Glomerular visceral epithelial cell (primary cell): ENCODE measurements at regions not wholly inside any gene's neighbourhood (a gene's known extent, or its start where the extent isn't known, plus 50 kb on each side); places are given as distances from the start of the nearest gene placed in this dataset.
A peak's percentile ranks its signal among the peaks of the same experiment; 100 is the strongest.

ENCODE experiments used
- DNase-seq: peaks from one replicate; pipeline ENCODE4 v3.0.0-alpha.2; 2016; ENCODE audit errors: extremely low spot score

DNA sequence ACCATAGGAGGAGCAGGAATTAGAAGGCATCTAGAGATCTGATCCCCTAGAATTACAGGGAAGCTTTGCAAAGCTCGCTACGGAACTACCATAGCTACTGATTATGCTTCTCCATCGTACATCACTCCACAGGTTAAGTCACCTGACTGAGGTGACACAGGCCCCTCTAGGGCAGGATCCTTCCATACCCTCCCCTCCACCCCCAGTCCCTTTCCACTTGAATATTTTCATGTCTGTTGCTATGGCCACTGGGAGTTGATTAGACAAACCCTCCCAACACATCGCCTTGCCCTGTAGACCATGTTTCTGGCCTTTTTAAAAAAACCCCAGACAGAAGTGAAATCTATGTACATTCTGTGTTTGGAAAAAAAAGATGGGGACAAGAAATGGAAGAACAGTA lies 287.1 kb downstream of the SOX9 start:
- DNase-seq = no peak

DNA sequence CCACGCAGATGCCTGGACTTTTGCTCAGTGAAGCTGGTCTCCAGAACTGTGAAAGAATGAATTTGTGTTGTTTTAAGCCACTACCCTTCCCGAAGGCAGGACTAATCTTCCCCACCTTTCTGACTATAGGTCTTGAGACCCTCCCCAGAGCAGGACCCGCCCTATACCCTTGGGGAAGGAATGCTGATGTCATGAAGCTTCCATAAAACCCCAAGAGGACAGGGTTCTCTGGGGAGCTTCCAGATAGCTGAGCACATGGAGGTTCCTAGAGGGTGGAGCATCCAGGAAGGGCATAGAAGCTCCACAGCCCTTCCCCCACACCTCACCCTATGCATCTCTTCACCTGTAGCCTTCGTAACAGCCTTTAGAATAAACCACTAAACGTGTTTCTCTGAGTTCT lies 287.8 kb downstream of the SOX9 start:
- DNase-seq = no peak

DNA sequence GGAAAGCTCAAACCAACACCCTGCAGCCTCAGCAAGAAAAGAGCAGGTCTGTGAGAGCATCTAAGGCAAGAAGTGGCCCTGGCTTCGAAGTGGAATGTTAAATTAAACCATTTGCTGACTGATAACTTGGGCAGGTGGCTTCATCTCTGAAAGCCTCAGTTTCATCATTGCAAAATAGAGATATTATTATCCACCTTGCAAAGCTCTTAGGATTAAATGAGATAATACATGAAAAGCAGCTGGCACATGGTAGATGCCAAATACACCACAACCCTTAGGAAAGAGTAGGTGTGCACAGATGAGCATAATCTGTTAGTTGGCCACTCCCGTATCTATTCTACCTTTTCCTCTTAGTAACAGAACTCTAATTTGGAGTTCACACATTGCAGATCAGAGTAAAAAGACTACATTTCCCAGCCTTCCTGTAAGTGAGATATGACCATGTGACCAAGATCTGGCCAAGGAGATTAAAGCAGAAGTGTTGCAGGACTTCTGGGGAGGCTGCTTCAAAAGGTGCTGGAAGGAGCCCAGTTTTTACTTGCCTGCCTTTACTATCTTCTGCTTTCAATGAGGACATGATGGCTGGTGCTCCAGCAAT lies 288.7 kb downstream of the SOX9 start:
- DNase-seq = no peak

DNA sequence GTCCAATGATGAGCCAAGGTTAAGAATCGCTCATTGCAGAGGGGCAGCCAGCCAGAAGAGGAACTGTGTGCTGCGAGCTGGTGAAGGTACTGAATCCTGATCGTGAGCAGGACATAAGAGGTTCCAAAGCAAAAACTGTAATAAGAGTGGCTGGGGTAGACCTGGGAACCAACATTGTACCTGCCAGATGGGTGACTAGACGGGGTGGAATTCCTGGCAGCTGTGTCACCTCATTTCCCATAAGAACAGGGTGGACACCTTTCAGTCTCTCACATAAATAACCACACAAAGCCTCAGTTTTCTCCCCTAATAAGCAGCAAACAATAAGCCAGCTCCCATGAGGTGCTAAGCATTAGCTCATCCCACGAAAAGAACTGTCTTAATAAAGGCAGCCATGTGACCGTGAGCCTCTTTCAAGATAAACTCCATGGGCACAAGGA lies 290.3 kb downstream of the SOX9 start:
- peak; percentile 79 for DNase-seq

DNA sequence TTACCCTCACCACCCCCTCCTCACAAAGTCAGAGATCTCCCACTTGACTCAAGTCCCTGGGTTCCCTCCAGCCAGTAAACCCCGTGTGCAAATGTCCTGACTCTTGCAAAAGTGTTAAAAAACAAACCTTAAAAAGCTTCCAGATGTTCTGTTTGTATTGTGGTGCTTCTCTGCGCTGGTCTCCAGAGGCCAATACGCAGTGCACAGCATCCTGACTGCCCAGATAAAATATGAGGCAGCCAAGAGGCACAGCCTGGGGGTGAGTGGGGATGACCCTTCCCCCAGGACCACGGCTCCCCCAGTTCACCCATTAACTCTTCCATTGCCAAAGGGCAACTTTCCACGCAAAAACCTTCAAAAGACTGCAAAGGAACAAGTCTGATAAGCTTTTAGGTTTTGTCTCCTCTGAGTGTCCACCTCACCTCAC lies 291.8 kb downstream of the SOX9 start:
- DNase-seq = no peak

DNA sequence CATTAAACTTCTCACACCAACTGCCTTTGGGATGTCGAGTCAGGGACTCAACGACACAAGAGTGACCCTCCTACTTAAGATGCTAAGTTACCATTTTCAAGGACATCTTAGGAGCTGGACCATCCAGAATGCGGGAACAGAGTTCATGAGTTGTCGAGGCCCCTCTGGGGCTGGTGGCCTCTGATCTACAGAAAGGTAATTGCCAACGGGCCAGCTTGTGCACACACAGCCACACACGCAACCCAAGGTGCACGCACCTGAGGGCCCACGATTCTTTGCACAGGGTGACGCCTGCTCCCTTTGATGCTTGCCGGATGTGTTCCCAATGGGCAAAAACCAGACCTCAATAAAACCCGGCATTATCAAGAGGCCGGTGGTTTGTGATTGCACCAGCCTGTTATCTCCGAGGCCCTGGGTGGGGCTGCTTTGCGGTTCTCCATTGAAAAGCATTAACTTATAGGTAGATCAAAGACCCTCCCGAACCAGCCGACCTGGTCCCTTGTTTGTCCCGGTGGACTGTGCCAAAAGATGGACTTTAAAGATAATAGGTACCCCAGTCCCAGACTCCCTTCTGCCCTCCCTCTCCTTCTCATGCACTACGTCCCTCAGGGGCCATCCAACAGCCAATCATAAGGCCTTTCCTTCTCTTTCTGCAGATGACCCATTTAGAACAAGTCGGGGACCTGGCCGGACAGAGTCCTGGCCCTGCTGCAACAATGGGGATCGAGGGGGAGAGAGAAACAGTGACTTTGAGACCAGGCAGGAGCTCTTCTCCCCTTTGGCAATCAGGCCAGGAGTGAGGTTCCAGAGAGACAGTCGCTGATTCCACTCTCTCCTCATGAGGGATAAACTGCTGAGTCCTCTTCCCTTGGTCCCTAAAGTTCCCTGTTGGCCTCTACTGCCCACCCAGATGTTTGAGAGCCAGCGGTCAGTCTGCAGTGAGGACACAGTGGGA lies 292.5 kb downstream of the SOX9 start:
- DNase-seq = no peak

DNA sequence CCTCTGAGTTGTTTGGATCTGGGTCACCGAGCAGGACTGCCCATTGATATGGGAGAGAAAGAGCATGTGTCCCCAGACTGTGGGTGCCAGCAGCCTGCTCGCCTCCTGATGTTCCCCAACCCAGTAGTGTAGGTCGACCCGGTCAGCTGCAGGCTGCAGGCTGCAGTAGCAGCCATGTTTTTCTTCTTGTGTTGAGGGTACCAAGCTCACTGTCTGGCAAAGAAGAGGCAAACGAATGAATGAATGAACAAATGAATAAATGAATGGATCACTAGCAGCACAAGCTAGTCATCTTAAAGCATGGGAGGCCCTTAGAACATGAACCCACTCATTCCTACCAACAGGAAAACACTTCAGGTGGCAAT lies 293.2 kb downstream of the SOX9 start:
- DNase-seq = no peak

DNA sequence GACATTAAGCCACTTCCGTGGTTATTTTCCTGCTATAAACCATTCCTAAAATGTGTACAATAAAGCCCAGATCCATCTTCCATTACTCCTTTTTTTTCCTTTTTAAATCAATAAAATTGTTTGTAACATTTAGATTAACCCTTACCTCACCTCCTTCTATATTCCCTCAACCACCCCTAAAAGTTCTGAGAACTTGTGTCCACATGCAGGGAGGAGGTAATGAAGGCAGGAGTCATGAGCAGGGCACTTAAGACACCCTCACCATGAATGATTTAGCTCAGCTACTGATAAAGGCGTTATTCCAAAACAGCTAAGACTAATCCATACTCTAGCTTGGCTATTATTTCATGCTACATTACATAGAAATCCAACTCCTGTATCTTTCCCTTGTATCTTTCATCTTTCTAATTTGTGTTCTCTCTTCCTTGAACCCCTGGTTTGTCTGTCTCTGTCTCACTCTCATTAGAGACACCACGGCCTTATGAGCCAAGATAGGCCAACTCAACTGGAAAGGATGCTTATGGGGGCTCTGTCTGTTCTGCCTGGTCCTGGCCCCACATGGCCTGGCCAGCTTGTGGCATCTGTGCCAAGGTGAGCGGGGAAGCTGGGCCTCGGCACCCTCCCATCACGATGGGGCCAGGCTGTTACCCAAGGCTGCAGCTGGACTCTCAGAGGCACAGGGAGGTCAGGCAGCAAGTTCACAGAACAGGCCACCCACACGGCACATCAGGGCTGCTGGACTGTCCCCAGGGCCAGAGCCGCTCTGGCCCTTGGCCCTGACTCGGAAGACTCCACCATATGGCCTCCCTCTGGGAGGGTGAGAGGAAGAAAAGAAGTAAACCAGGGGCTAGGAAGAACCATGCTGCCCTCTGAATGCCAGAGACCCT lies 294.4 kb downstream of the SOX9 start:
- DNase-seq = no peak

DNA sequence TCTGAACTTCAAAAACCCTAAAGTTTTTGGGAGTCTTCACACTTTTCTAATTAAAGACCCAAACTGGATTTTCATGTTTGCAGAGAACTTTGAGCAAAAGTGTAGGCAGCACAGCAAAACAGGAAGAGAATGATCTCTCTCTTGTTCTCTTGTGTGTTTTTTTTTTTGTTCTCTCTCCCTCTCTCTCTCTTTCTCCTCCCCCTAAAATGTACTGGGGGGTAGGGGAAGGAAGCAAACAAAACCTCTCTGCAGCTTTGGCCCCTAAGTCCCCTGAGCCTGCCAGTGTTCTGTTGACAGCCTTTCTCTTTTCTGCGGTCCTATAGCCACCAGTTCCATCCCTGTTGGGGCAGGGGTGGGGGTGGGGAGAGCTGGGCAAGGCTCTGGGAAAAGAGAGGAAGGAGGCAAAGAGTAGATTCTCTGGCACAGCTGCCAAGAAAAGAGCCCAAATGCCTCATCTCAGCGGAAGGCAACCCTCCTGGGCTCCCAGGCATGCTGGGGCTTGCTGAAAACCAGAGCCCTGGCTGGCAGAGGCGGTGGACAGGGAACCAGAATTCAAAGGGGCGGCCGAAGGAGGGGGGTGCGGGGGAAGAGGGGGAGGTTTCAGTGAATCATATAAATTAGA lies 295.3 kb downstream of the SOX9 start:
- DNase-seq = peak; percentile 58

DNA sequence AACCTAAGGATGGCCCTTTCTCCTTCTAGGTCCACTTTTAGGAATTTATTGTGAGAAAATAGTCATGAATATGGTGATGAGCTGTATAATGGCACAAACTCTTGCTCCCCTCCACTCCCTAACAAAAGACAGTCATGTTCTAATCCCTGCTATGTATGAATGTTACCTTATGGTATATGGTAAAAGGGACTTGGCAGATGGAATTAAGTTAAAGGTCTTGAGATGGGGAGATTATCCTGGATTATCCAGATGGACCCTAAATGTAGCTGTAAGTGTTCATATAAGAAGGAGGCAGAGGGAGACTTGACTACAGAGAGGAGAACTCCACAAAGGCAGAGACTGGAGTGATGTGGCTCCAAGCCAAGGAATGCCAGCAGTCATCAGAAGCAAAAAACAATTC lies 296.1 kb downstream of the SOX9 start:
- DNase-seq = no peak

DNA sequence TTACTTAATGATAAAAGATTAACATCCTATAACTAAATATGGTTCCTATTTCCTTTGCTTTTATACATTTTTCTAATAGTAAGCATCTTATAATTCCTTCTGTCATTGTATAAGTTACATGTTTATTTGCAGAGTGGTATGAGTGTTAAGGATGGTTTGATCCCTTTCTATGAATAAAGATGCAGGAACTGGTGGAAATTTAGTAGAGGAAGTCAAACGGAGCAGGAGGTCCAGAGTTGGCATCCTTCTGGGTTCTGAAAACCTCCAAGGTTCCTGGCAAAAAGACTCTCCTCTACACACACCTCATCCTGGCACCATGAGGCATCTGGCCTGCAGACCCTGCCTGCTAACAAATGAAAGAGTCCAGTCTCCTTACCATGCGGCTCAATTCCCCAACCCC lies 296.8 kb downstream of the SOX9 start:
- no peak for DNase-seq

DNA sequence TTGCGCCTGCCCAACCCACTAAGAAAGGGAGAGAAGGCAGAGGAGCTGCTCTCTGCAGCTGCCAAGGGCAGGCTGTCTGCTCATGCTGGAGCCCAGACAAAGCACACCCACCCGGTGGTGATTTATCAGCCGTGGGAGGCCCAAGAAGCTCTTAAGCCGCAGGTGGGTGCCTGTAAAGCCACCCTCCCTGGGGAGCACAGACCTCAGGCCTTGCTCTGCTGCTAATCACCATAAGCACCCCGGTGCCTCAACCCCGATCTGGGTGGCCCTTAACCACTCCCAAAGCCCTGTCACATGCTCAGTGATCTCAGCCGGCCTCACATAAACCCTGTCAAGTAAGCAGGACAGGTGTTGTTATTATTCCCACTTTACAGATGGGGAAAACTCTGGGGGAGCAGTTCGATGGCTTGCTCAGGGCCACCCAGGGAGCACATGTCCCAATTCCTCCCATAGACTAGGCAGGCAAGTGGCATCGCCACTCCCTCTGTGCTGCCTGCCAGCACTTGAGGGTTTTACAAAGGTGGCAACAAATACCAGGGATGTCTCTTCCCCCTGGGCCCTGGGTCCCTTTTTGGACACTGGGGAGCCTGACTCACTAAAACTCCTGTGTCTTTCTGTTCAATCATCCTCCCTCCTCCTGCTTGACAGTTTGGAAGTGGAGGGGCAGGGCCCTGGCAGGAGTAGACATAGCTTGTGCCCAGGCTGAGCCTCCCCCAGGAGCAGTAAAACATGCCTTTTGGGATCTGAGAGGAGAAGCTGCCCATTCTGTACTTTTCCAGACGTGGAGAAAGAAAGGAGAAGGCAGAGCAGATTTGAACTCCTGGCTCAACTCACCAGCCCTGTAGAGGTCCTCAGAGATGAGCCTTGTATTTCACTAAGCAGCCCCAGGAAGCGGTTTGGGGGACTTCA lies 299.3 kb downstream of the SOX9 start:
- DNase-seq = peak; percentile 73

DNA sequence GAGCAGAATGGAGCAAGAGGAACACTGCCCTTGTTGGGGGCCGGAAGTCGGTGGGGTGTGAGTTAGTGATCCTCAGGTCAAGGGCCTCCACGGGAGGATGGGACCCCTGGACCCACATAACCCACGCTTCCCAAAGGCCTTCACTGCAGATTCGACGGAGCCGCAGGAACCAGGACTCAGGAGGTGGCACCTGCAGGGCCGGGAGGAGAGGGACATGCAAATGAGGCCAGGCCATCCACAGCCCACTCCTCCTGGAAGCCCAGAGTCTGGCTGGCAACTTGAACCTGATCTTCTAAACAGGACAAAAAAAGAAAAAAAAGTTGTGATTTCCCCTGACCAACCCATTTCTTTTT lies 299.9 kb downstream of the SOX9 start:
- DNase-seq = no peak

DNA sequence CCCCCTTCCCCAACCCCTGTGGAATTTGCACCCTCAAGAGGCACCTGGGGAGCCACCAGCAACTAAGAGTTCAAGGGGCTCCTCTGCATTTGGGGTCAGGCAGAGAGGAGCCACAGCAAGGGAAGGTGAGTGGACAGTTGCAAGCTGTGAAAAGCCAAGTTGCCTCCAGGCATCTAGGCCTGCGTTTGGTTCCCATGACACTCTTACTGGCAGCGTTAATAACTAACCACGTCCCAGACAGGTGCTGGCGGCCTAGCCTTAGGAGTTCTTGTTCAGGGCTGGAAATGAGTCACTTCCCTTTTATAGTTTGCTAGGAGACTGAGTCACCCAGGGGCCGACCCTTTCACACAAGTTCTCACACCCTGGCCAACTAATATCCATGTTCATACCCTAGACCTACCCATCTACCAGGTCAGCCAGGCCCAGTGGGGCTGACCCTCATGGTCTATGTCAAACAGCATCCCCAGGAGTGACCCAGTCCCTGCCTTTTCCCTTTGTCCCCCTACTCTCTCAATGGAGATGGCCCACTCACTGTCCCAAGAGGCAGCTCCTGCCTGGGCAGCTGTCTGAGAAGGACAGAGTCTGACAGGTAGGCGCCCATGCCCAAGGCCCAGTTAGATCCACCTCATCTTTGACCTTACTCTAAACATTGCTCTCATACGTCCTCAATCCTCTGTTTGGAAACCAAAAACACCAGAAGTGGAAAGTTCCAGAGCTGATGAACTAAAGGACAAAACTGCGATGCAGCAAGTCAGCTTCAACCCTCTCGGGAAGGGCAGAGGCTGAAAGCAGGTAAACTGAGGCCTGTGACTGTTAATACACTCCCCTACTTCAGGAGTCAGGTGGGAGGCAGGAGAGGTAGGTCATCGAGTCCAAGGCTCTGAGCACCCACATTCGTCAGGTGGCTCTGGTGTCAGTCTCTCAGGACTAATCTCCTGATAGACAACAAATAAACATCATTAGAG lies 300.6 kb downstream of the SOX9 start:
- DNase-seq = peak; percentile 98

DNA sequence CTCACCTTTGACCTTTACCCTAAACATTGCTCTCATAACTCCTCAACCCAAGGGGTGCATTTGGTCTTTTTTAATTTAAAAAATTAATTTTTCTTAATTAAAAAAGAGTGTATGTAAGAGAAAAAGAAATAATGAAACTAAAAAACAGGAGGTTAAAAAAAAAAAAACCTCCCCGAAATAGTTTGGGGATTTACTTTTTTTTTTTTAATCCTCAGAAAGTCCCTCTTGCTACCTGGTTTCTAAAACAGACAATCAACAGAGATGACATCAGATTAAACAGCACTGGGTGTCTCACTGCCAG lies 301.3 kb downstream of the SOX9 start:
- no peak for DNase-seq

DNA sequence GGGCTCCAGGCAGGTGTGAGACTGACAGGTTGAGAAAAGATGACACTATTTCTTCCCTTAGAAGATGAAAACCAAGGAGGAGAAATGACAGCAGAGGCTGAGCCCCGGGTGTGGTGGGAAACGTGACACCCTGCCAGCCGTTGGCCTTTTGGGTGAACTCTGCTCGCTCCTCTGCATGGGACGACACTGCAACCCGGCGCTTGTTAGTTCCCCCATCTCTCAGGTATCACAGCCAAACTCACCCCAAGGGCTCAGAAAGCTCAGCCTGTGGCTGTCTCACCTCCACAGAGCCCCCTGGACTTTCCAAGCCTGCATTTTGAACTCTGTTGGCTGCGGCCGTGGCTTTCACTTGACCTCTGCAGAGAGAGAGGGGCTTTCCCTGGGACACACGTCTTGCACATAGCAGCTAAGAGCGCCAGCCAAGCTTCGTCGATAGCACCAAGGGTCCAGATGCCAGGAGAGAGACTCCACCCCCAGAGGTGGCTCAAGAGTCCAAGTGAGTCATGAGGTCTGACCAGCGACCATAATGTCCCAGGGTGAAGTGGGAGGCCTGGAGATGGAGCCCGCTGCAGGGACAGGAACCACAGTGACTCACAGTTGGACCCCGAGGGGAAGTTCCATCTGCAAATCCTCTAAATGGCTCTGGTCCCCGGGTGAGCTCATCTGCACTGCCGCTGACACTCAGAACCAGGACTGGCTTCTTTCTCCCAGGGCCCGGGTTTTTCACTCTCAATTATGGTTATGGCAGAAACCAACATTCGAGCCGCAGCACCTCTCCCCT lies 301.9 kb downstream of the SOX9 start:
- peak; percentile 99 for DNase-seq

DNA sequence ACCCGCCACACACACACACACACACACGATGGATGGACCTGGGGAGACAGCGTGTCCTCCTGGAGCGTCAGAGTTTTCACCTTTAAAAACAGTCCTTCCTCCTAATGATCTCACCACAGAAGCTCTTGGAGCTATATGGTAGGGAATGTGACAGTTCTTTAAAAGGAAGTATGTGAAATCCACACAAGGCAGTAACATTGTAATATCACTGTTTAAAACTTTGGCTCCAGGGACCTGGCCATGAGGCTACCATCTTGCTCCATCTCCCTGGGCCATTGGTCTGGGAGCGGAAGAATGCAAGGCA lies 302.4 kb downstream of the SOX9 start:
- DNase-seq = no peak

DNA sequence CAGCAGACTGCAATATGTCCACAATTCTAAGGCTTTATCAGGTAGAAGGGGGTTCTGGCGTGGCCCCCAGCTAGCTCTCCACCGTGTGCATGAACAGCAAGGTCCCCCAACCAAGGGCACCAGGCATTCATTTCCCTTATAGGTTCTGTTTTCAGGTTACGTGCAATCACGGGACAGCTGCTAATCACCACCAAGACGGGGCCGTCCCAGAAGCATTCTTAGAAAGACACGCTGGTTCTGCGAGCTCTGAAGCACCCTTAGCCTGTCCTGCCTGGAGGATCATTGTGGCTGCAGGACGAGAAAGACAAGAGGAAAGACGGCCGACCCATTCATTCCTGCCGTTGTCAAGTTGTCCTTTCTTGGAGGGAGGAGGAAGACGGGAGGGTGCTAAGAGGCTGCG lies 302.9 kb downstream of the SOX9 start:
- no peak for DNase-seq

DNA sequence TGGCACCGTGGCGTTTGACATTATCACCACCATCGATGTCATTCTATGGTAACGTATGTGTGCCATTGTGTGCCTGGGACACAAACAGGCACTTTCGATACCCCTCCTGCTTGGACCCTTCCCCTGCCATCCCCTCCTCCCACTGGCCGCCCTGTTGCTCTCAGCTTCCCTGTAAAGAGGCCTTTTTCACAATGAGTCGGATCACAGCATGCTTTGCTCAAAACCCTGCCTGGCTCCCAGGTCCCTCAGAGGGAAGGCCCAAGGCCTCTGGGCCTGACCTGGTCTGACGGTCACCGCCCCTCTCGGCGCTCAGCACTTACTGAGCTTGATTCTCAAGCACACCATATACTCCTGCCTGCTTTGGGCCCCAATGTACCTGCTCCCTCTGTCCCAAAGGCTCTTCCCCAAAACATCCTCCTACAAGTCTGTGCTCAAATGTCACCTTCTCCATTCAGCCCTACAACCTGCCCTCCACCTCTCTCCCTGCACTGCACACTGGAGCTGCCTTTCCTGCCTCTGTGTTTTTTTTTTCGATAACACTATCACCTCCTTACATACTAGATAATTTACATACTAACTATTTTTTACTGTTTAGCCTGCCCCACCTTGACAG lies 303.8 kb downstream of the SOX9 start:
- no peak for DNase-seq
